HG03060 (cell line): ENCODE measurements at regions not wholly inside any gene's neighbourhood (a gene's known extent, or its start where the extent isn't known, plus 50 kb on each side); places are given as distances from the start of the nearest gene placed in this dataset.

Source experiments
- ATAC-seq: cut with Tn5 transposase; IDR thresholded peaks from one replicate; pipeline ENCODE4 v1.9.1; 2021; ENCODE audit warnings: low read depth, moderate number of reproducible peaks; ENCODE audit not compliant: unreplicated experiment

- ATAC-seq = no peak
Measured at GRCh38 chr2:19687017-19687659, 214.6 kb downstream of the TTC32 start.

- ATAC-seq = no peak
Measured at GRCh38 chr2:19686439-19686838, 215.3 kb downstream of the TTC32 start.

GRCh38 chr2:19685731-19686130 is 216.1 kb downstream of the TTC32 start:
- ATAC-seq = no peak

- no peak for ATAC-seq
Measured at GRCh38 chr2:19684516-19684915, 217.3 kb downstream of the TTC32 start.

GRCh38 chr2:19683556-19683955 is 218.2 kb downstream of the TTC32 start:
- no peak for ATAC-seq

- no peak for ATAC-seq
Measured at GRCh38 chr2:19682493-19682892, 219.3 kb downstream of the TTC32 start.

GRCh38 chr2:19677825-19678518 is 223.8 kb downstream of the TTC32 start:
- no peak for ATAC-seq

GRCh38 chr2:19677215-19677777 is 224.5 kb downstream of the TTC32 start:
- no peak for ATAC-seq

- no peak for ATAC-seq
Measured at GRCh38 chr2:19676770-19677169, 225.0 kb downstream of the TTC32 start.

GRCh38 chr2:19675856-19676460 is 225.8 kb downstream of the TTC32 start:
- no peak for ATAC-seq

GRCh38 chr2:19675003-19675629 is 226.7 kb downstream of the TTC32 start:
- no peak for ATAC-seq

GRCh38 chr2:19674051-19675002 is 227.5 kb downstream of the TTC32 start:
- ATAC-seq = no peak

GRCh38 chr2:19673213-19673791 is 228.5 kb downstream of the TTC32 start:
- ATAC-seq = no peak

GRCh38 chr2:19671916-19672315 is 229.9 kb downstream of the TTC32 start:
- ATAC-seq = no peak

GRCh38 chr2:19671311-19671710 is 230.5 kb downstream of the TTC32 start:
- ATAC-seq = no peak

GRCh38 chr2:19670303-19670702 is 231.5 kb downstream of the TTC32 start:
- no peak for ATAC-seq

GRCh38 chr2:19669559-19669958 is 232.2 kb downstream of the TTC32 start:
- no peak for ATAC-seq

- no peak for ATAC-seq
Measured at GRCh38 chr2:19669126-19669525, 232.7 kb downstream of the TTC32 start.

- ATAC-seq = no peak
Measured at GRCh38 chr2:19667536-19667949, 234.2 kb downstream of the TTC32 start.

- ATAC-seq = no peak
Measured at GRCh38 chr2:19667085-19667484, 234.7 kb downstream of the TTC32 start.
